HepG2 (cell line): ENCODE measurements at regions not wholly inside any gene's neighbourhood (a gene's known extent, or its start where the extent isn't known, plus 50 kb on each side); places are given as distances from the start of the nearest gene placed in this dataset.

Experiments
- ATAC-seq: fragments of 200-7000 bp; cut with Tn5 transposase; 3 replicates; pipeline ENCODE4 v1.9.1; 2020; ENCODE audit warnings: mild to moderate bottlenecking, moderate library complexity
- BruUV-seq: library from RNA; stranded (reverse); fragments of 400-500 nt; replicated peaks from 2 replicates; lab custom pipeline; 2021; lab: Mats Ljungman, UMichigan
- CTCF ChIA-PET: fragments of 300-600 bp; formaldehyde crosslinking; extraction: SDS; loops from one replicate; lab custom pipeline; 2021; ENCODE audit warnings: low total read pairs, inconsistent platforms, low intra/inter-chr PET ratio; lab: Yijun Ruan, JAX
- POLR2A ChIA-PET: fragments of 350-600 bp; sonication (Branson Sonifier 250); formaldehyde crosslinking; loops from one replicate; lab custom pipeline; 2020; ENCODE audit warnings: antibody characterized with exemption, inconsistent platforms; lab: Yijun Ruan, JAX
- DNase-seq: peaks from one replicate; pipeline ENCODE4 v3.0.0-alpha.2; 2015; ENCODE audit warnings: low spot score
- FAIRE-seq: peaks from 3 replicates; lab custom pipeline; 2011; peaks lifted over from hg19 to GRCh38; lab: Jason Lieb, UNC
- H2AFZ ChIP-seq: one replicate; pipeline ENCODE4 v1.6.1; 2011; ENCODE audit warnings: low read length, inconsistent platforms
- H3K27ac ChIP-seq: fragments of 300-600 bp; 3 replicates; pipeline ENCODE4 v1.8.0; 2011; ENCODE audit warnings: mixed run types, mild to moderate bottlenecking, mixed read lengths, low read length, inconsistent platforms; ENCODE audit not compliant: insufficient read depth; ENCODE audit errors: extremely low read length
- H3K27me3 ChIP-seq, 2 experiments: fragments of 200-600 bp in 1 of 2; 2 replicates in 1 of 2; 3 replicates in 1 of 2; pipeline versions ENCODE4 v1.6.0 to v1.8.0; 2011; ENCODE audit warnings: low read length in 2 of 2, mild to moderate bottlenecking in 2 of 2, moderate library complexity in 2 of 2, inconsistent platforms in 1 of 2; ENCODE audit not compliant: insufficient read depth in 2 of 2, control insufficient read depth in 1 of 2
- H3K36me3 ChIP-seq, 2 experiments: fragments of 200-600 bp in 1 of 2; replicated peaks in 1 of 2; 2 replicates in 1 of 2; 3 replicates in 1 of 2; pipeline versions ENCODE4 v1.5.1 to v1.8.0; 2011; ENCODE audit warnings: low read length in 2 of 2, inconsistent platforms in 1 of 2; ENCODE audit not compliant: insufficient read depth in 2 of 2, control insufficient read depth in 1 of 2
- H3K4me1 ChIP-seq: 2 replicates; pipeline ENCODE4 v1.5.1; 2012; ENCODE audit warnings: low read length, inconsistent platforms; ENCODE audit not compliant: insufficient read depth
- H3K4me2 ChIP-seq: 2 replicates; pipeline ENCODE4 v1.6.0; 2011; ENCODE audit warnings: low read depth, low read length, inconsistent platforms
- H3K4me3 ChIP-seq, 3 experiments: fragments of 200-600 bp in 1 of 3; sonication (generic), shearing (Covaris generic) in 1 of 3; replicated peaks in 1 of 3; 2 replicates each; pipeline ENCODE4 v1.5.1; 2011 to 2016; ENCODE audit warnings: low read length in 3 of 3, inconsistent platforms in 2 of 3, low read depth in 2 of 3, mild to moderate bottlenecking in 2 of 3, control low read depth in 1 of 3, mixed read lengths in 1 of 3; ENCODE audit not compliant: insufficient read depth in 1 of 3
- H3K79me2 ChIP-seq: one replicate; pipeline ENCODE4 v1.6.1; 2011; ENCODE audit warnings: low read length, inconsistent platforms; ENCODE audit not compliant: insufficient read depth
- H3K9ac ChIP-seq: 2 replicates; pipeline ENCODE4 v1.6.0; 2011; ENCODE audit warnings: mild to moderate bottlenecking, low read depth, low read length, inconsistent platforms; ENCODE audit not compliant: insufficient read depth
- H3K9me3 ChIP-seq: 2 replicates; pipeline ENCODE4 v1.5.1; 2012; ENCODE audit warnings: mild to moderate bottlenecking, low read length
- H4K20me1 ChIP-seq: 2 replicates; pipeline ENCODE4 v1.6.0; 2011; ENCODE audit warnings: inconsistent platforms, mild to moderate bottlenecking, low read length, moderate library complexity; ENCODE audit not compliant: insufficient read depth
- ETV5 ChIP-seq: IDR thresholded peaks from 2 replicates; pipeline ENCODE4 v1.6.1; 2018; ENCODE audit warnings: missing biosample characterization, missing genetic modification reagents, inconsistent platforms, borderline replicate concordance
- GATAD1 ChIP-seq: IDR thresholded peaks from 2 replicates; pipeline ENCODE4 v1.6.1; 2016; ENCODE audit warnings: missing genetic modification reagents, missing compliant biosample characterization
- GATAD2A ChIP-seq: IDR thresholded peaks from 2 replicates; pipeline ENCODE4 v1.6.1; 2016
- ISL2 ChIP-seq: sonication (generic); formaldehyde crosslinking; IDR thresholded peaks from 2 replicates; pipeline ENCODE4 v1.5.0; 2020; ENCODE audit warnings: missing genetic modification reagents
- MYNN ChIP-seq: sonication (generic); formaldehyde crosslinking; IDR thresholded peaks from 2 replicates; pipeline ENCODE4 v1.4.0; 2020; ENCODE audit warnings: mild to moderate bottlenecking, low read depth, missing genetic modification reagents
- RFXAP ChIP-seq: sonication (generic); formaldehyde crosslinking; IDR thresholded peaks from 2 replicates; pipeline ENCODE4 v1.4.0; 2020; ENCODE audit warnings: missing genetic modification reagents, borderline replicate concordance
- SETDB1 ChIP-seq: sonication (generic); formaldehyde crosslinking; IDR thresholded peaks from 2 replicates; pipeline ENCODE4 v1.5.1; 2020; ENCODE audit warnings: missing genetic modification reagents, mild to moderate bottlenecking, borderline replicate concordance
- ZNF101 ChIP-seq: sonication (generic); formaldehyde crosslinking; IDR thresholded peaks from 2 replicates; pipeline ENCODE4 v1.4.0; 2020; ENCODE audit warnings: mild to moderate bottlenecking, low read depth, missing genetic modification reagents, borderline replicate concordance
- ZNF33A ChIP-seq: sonication (generic); formaldehyde crosslinking; IDR thresholded peaks from 2 replicates; pipeline ENCODE4 v1.5.1; 2020; ENCODE audit warnings: missing genetic modification reagents, mild to moderate bottlenecking, moderate library complexity, borderline replicate concordance
- ZNF879 ChIP-seq: sonication (generic); formaldehyde crosslinking; IDR thresholded peaks from 2 replicates; pipeline ENCODE4 v1.8.1; 2023; ENCODE audit warnings: missing genetic modification reagents
- ZSCAN30 ChIP-seq: sonication (generic); formaldehyde crosslinking; IDR thresholded peaks from 2 replicates; pipeline ENCODE4 v1.5.0; 2020; ENCODE audit warnings: mild to moderate bottlenecking, missing genetic modification reagents
- WGBS: methylation state at CpG from one replicate; pipeline ENCODE4 v1.1.6; 2017; ENCODE audit warnings: low lambda C conversion rate; 5-methylcytosine and 5-hydroxymethylcytosine counted together
- in situ Hi-C: cut with HindIII; loops from 2 replicates; pipeline ENCODE4 v1.10.0; 2017; ENCODE audit warnings: low pct_unique_long_range_greater_than_20kb; ENCODE audit not compliant: extremely low pct_ligation_motif_present
- intact Hi-C: fragments of 100-400 bp; cut with micrococcal nuclease; formaldehyde crosslinking; loops from one replicate; pipeline ENCODE4 v1.10.0; 2022; ENCODE audit not compliant: unreplicated experiment
- TF ChIP-seq, protein P1 (sequence below): sonication (generic); formaldehyde crosslinking; IDR thresholded peaks from 2 replicates; pipeline ENCODE4 v1.4.0; 2020; ENCODE audit warnings: missing genetic modification reagents
- TF ChIP-seq, protein P2 (sequence below): IDR thresholded peaks from 2 replicates; pipeline ENCODE4 v1.6.1; 2016; ENCODE audit warnings: missing compliant biosample characterization, missing genetic modification reagents, borderline replicate concordance
- TF ChIP-seq, protein P3 (sequence below): sonication (generic); formaldehyde crosslinking; IDR thresholded peaks from 2 replicates; pipeline ENCODE4 v1.4.0; 2020; ENCODE audit warnings: missing genetic modification reagents

DNA sequence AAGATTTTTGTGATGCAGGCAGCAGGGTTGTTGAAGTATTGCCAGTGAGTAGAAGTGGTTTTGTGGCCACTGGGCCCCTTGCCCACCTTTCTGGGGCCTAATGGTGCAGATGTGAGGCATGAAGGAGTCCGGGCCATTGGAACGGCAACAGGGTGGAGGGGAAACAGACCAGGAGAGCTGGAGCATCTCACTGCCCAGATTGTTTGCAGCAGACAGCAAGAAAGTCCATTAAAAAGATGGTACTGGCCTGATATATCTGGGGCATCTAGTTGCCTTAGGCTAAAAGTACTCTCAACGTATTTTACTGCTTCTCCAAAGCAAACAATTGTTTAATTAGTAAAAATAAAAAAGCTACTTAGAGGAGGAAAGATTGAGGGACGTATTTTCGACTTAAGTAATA lies 298.4 kb downstream of the SATB1 start:
- intact Hi-C loops (no loop called here), in situ Hi-C loops (no loop called here)
- ATAC-seq (no peak), FAIRE-seq (no peak), DNase-seq (no peak)
- no peaks in the 10 kb centered on the region for H3K79me2 ChIP-seq
- no TSS peak for BruUV-seq
- no peak overlapping the region for H3K4me2 ChIP-seq
- H3K4me3 ChIP-seq: no peak overlapping the region
- TF ChIP-seq MYNN (CRISPR knock-in tag) (no peak), ZNF33A (CRISPR knock-in tag) (no peak), ZNF879 (CRISPR knock-in tag) (no peak), ZSCAN30 (CRISPR knock-in tag) (no peak), SETDB1 (CRISPR knock-in tag) (no peak), GATAD2A (no peak), ZNF101 (CRISPR knock-in tag) (no peak), GATAD1 (CRISPR knock-in tag) (no peak), ETV5 (CRISPR knock-in tag) (no peak), RFXAP (no peak), ISL2 (no peak)
- TF ChIP-seq, protein P1, sequence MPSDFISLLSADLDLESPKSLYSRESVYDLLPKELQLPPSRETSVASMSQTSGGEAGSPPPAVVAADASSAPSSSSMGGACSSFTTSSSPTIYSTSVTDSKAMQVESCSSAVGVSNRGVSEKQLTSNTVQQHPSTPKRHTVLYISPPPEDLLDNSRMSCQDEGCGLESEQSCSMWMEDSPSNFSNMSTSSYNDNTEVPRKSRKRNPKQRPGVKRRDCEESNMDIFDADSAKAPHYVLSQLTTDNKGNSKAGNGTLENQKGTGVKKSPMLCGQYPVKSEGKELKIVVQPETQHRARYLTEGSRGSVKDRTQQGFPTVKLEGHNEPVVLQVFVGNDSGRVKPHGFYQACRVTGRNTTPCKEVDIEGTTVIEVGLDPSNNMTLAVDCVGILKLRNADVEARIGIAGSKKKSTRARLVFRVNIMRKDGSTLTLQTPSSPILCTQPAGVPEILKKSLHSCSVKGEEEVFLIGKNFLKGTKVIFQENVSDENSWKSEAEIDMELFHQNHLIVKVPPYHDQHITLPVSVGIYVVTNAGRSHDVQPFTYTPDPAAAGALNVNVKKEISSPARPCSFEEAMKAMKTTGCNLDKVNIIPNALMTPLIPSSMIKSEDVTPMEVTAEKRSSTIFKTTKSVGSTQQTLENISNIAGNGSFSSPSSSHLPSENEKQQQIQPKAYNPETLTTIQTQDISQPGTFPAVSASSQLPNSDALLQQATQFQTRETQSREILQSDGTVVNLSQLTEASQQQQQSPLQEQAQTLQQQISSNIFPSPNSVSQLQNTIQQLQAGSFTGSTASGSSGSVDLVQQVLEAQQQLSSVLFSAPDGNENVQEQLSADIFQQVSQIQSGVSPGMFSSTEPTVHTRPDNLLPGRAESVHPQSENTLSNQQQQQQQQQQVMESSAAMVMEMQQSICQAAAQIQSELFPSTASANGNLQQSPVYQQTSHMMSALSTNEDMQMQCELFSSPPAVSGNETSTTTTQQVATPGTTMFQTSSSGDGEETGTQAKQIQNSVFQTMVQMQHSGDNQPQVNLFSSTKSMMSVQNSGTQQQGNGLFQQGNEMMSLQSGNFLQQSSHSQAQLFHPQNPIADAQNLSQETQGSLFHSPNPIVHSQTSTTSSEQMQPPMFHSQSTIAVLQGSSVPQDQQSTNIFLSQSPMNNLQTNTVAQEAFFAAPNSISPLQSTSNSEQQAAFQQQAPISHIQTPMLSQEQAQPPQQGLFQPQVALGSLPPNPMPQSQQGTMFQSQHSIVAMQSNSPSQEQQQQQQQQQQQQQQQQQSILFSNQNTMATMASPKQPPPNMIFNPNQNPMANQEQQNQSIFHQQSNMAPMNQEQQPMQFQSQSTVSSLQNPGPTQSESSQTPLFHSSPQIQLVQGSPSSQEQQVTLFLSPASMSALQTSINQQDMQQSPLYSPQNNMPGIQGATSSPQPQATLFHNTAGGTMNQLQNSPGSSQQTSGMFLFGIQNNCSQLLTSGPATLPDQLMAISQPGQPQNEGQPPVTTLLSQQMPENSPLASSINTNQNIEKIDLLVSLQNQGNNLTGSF: no peak
- TF ChIP-seq, protein P2, sequence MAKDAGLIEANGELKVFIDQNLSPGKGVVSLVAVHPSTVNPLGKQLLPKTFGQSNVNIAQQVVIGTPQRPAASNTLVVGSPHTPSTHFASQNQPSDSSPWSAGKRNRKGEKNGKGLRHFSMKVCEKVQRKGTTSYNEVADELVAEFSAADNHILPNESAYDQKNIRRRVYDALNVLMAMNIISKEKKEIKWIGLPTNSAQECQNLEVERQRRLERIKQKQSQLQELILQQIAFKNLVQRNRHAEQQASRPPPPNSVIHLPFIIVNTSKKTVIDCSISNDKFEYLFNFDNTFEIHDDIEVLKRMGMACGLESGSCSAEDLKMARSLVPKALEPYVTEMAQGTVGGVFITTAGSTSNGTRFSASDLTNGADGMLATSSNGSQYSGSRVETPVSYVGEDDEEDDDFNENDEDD (CRISPR knock-in tag): no peak
- TF ChIP-seq, protein P3, sequence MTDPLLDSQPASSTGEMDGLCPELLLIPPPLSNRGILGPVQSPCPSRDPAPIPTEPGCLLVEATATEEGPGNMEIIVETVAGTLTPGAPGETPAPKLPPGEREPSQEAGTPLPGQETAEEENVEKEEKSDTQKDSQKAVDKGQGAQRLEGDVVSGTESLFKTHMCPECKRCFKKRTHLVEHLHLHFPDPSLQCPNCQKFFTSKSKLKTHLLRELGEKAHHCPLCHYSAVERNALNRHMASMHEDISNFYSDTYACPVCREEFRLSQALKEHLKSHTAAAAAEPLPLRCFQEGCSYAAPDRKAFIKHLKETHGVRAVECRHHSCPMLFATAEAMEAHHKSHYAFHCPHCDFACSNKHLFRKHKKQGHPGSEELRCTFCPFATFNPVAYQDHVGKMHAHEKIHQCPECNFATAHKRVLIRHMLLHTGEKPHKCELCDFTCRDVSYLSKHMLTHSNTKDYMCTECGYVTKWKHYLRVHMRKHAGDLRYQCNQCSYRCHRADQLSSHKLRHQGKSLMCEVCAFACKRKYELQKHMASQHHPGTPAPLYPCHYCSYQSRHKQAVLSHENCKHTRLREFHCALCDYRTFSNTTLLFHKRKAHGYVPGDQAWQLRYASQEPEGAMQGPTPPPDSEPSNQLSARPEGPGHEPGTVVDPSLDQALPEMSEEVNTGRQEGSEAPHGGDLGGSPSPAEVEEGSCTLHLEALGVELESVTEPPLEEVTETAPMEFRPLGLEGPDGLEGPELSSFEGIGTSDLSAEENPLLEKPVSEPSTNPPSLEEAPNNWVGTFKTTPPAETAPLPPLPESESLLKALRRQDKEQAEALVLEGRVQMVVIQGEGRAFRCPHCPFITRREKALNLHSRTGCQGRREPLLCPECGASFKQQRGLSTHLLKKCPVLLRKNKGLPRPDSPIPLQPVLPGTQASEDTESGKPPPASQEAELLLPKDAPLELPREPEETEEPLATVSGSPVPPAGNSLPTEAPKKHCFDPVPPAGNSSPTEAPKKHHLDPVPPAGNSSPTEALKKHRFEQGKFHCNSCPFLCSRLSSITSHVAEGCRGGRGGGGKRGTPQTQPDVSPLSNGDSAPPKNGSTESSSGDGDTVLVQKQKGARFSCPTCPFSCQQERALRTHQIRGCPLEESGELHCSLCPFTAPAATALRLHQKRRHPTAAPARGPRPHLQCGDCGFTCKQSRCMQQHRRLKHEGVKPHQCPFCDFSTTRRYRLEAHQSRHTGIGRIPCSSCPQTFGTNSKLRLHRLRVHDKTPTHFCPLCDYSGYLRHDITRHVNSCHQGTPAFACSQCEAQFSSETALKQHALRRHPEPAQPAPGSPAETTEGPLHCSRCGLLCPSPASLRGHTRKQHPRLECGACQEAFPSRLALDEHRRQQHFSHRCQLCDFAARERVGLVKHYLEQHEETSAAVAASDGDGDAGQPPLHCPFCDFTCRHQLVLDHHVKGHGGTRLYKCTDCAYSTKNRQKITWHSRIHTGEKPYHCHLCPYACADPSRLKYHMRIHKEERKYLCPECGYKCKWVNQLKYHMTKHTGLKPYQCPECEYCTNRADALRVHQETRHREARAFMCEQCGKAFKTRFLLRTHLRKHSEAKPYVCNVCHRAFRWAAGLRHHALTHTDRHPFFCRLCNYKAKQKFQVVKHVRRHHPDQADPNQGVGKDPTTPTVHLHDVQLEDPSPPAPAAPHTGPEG (CRISPR knock-in tag): no peak
- H3K9ac ChIP-seq: no peak overlapping the region
- no peak overlapping the region for H2AFZ ChIP-seq
- no peaks in the 10 kb centered on the region for H3K4me1 ChIP-seq
- ChIA-PET CTCF (no interaction called here), POLR2A (no interaction called here)
- no peaks in the 10 kb centered on the region for H3K9me3 ChIP-seq
- H3K27me3 ChIP-seq: no peaks in the 10 kb centered on the region
- no peaks in the 10 kb centered on the region for H4K20me1 ChIP-seq
- no peaks in the 10 kb centered on the region for H3K36me3 ChIP-seq
- WGBS: 3% methylated on average over 5 of the region's 5 CpGs
- no peak overlapping the region for H3K27ac ChIP-seq
